ENCODE measurements at regions not wholly inside any gene's neighbourhood (a gene's known extent, or its start where the extent isn't known, plus 50 kb on each side); places are given as distances from the start of the nearest gene placed in this dataset.

DNA sequence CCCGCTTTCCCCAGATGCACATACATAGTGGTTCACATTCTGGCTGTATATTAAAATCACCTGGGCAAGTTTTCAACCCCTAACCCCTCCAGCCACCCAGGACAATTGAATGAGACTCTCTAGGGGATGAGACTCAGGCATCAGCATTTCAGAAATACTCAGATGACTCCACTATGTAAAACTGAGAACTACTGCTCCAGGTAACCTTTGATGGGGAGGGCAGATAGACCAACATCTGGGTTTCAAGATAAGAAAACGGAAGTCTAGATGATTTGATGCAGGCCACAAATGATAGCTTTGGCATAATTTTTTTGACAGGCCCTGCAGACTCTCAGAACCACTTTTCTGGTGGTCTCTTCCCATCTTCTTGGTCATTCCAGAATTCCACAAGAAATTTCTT, 341.1 kb downstream of the EMP1 start:
- TF ChIP-seq, protein P1, sequence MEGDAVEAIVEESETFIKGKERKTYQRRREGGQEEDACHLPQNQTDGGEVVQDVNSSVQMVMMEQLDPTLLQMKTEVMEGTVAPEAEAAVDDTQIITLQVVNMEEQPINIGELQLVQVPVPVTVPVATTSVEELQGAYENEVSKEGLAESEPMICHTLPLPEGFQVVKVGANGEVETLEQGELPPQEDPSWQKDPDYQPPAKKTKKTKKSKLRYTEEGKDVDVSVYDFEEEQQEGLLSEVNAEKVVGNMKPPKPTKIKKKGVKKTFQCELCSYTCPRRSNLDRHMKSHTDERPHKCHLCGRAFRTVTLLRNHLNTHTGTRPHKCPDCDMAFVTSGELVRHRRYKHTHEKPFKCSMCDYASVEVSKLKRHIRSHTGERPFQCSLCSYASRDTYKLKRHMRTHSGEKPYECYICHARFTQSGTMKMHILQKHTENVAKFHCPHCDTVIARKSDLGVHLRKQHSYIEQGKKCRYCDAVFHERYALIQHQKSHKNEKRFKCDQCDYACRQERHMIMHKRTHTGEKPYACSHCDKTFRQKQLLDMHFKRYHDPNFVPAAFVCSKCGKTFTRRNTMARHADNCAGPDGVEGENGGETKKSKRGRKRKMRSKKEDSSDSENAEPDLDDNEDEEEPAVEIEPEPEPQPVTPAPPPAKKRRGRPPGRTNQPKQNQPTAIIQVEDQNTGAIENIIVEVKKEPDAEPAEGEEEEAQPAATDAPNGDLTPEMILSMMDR (IDR thresholded peaks at IDR 0.05): no peak
- TF ChIP-seq POLR2A (IDR thresholded peaks at IDR 0.05) (no peak), EP300 (IDR thresholded peaks at IDR 0.05) (no peak), POLR2AphosphoS5 (IDR thresholded peaks at IDR 0.05) (no peak)
